Activated CD4-positive, alpha-beta T cell treated with anti-CD3 and anti-CD28 coated beads, Interleukin-2, amount 50 U/mL, for 48 hours (primary cell): ENCODE measurements at regions not wholly inside any gene's neighbourhood (a gene's known extent, or its start where the extent isn't known, plus 50 kb on each side); places are given as distances from the start of the nearest gene placed in this dataset.
"Not testable (repeated sequence)": the region's sequence is repeated elsewhere in the genome, so short reads cannot be mapped to it uniquely, and the experiment has no call there.

Experiments used
- DNase-seq, 2 experiments: peaks; one replicate each; pipeline ENCODE4 v3.0.0-alpha.2; 2020

DNA sequence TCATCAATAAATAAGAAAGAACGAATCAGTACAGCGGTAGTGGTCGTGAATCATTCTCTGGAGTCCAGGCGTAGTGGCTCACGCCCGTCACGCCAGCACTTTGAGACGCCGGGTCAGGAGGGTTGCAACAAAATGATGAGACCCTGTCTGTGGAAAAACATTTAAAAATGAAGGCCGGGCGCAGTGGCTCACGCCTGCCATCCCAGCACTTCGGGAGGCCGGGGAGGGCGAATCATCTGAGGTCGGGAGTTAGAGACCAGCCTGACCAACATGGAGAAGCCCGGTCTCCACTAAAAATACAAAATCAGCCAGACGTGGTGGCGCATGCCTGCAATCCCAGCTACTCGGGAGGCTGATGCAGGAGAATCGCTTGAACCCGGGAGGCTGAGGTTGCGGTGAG lies 111.8 kb upstream of the ANKRD30BL start:
- DNase-seq, result not testable (repeated sequence)

DNA sequence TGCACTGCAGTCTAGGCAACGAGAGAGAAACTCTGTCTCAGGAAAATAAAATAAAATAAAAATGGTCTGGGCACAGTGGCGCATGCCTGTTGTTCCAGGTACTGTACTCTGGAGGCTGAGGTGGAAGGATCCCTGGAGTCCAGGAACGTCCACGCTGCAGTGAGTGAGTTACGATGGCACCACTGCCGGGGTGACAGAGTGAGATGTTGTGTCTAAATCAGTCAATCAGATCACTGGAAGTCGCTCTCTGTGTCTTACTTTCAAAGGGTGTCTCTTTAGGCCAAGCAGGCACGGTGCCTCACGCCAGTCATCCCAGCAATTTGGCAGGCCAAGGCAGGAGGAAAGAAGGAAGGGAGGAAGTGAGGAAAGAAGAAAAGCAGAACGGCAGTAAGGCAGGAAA lies 112.2 kb upstream of the ANKRD30BL start:
- no peak for DNase-seq

GRCh38 chr2:132275396-132275795 lies 113.6 kb upstream of the ANKRD30BL start:
- DNase-seq, result no peak

GRCh38 chr2:132276571-132276981 lies 114.8 kb upstream of the ANKRD30BL start:
- DNase-seq, result no peak

GRCh38 chr2:132278267-132278666 lies 116.5 kb upstream of the ANKRD30BL start:
- DNase-seq, result no peak

- no peak for DNase-seq
Observed at GRCh38 chr2:132279344-132279743, 117.6 kb upstream of the ANKRD30BL start.

- DNase-seq, result no peak
Observed at GRCh38 chr2:132279930-132280615, 118.3 kb upstream of the ANKRD30BL start.

- no peak for DNase-seq
Observed at GRCh38 chr2:132280912-132281311, 119.2 kb upstream of the ANKRD30BL start.

GRCh38 chr2:132282104-132282503 lies 120.4 kb upstream of the ANKRD30BL start:
- not testable (repeated sequence) for DNase-seq

- no peak for DNase-seq
Observed at GRCh38 chr2:132282911-132283310, 121.2 kb upstream of the ANKRD30BL start.

GRCh38 chr2:132286289-132286911 lies 124.6 kb upstream of the ANKRD30BL start:
- not testable (repeated sequence) for DNase-seq

GRCh38 chr2:132287910-132288309 lies 126.2 kb upstream of the ANKRD30BL start:
- not testable (repeated sequence) for DNase-seq

- DNase-seq, result not testable (repeated sequence)
Observed at GRCh38 chr2:132289138-132289537, 127.4 kb upstream of the ANKRD30BL start.

DNA sequence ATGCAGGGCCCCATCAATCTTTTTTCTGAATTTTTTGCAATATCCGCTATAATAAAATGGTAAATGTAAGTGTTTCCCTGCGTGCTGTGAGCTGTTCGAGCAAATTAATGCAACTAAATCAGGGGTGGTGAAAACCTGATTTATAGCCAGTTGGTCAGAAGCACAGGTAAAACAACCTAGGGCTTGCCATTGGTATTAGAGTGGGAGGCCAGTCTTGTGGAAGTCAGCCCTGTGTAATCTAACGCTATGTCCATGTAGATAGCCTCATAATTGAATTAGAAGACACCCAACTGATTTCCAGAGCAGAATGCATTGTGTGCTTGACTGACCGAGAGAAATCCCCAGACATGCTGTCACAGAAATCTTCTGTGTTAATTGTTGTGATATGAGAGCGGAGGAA lies 126.8 kb upstream of the GPR39 start:
- not testable (repeated sequence) for DNase-seq

DNA sequence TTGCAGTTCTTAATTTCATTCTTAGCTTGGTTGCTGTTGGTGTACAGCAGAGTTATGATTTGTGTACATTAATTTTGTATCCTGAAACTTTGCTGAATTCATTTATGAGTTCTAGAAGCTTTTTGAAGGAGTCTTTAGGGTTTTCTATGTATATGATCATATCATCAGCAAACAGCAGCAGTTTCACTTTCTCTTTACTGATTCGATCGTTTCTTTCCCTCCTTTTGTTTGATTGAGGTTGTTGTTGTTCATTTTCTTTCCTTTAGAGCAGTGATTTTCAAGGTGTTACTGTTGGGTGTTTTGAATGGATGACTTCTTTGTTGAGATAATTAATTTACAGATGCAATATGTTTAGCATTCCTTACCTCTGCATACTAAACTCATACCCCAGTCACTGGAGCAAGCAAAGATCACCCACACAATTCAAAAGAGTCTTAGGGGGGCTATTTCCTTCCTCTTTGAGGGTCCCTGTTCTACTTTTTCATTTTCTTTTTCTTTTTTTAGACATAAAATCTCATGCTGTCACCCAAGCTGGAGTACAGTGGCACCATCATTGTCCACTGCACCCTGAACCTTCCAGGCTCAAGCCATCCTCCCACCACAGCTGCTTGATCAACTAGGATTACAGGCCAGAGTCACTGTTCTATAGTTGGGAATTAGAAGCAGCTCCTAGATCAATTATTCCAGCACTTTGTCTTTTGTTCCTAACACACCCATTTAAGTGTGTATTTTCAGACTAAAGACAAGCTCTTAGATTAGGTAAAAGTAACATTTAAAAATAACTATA lies 115.8 kb upstream of the GPR39 start:
- not testable (repeated sequence) for DNase-seq

DNA sequence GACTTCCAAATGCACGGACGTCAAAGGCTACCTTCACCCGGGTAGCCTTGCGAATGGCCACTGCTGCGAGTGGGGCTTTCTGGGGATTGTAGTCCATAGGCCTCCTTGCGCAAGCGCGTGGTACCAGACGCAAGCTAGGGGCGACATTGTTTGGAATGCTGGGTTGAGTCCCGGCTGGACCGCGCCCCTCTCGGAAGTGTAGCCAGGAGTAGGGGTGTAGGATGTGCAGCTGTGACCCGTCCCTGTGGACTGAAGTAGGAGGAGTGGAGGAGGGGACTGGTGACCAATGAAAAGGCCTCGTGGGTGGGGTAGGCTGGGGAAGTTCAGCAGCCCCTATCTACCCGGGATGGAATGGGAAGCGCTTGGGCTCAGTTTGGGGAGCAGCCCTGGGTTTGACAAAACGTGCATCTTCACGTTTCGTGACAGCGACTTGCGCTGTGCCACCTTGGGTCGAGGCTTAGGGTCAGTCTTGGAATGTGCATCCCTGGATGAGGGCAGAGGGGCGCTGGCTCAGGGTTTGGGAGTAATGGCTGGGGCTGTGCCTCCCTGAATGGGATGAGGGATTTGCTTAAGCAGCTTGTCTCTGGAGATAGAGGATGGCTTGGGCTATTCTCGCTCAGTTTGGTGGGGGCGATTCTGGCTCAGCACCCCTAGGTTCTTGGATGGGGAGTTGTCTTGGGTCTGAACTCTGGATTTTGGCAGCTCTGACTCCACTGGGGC lies 111.8 kb upstream of the GPR39 start:
- DNase-seq, result not testable (repeated sequence)

DNA sequence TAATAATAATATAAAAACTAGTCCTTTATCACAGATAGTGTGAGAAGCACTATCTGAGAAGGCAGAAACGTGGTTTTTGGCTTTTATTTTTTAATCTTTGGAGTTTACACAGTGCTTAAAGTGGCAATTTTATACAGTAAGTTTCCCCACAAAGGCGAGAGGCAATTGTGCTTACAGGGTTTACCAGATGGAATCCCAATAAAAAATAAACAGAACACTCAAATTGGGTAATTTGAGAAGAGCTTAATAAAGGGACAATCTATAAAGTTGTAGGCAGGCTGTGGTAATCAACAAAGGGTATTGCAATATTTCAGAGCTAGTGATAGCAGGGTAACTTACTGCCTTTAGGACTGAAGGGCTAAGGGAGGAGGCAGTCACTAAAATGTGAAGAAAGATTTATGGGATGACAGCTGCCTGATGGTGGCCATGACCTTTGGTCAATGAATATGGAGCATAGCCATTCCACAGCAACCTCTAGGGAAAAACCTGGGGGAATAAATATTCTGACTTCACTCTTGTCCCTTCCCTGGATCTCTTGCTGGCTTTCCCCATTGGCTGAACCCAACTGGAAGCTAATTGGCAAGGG lies 108.9 kb upstream of the GPR39 start:
- not testable (repeated sequence) for DNase-seq

GRCh38 chr2:132309203-132309602 lies 107.4 kb upstream of the GPR39 start:
- DNase-seq, result not testable (repeated sequence)

DNA sequence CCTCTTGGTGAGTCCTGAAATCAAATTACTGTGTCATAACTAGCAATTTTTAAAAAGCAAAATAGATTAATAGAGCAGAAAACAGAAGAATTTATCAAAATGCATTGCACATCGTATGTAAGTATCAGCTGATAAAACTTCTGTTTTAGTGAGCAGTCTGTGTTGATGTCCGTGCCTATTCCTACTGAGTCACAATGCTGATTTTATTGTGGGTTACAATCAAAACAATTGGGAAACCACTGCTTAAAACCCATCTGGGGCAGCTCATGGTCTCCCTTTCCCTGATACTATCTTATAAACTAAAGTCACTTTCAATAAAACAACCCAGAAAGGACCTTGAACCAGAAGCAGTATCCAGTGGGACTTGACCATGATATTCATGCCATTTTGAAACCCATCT lies 101.1 kb upstream of the GPR39 start:
- DNase-seq, result not testable (repeated sequence)

DNA sequence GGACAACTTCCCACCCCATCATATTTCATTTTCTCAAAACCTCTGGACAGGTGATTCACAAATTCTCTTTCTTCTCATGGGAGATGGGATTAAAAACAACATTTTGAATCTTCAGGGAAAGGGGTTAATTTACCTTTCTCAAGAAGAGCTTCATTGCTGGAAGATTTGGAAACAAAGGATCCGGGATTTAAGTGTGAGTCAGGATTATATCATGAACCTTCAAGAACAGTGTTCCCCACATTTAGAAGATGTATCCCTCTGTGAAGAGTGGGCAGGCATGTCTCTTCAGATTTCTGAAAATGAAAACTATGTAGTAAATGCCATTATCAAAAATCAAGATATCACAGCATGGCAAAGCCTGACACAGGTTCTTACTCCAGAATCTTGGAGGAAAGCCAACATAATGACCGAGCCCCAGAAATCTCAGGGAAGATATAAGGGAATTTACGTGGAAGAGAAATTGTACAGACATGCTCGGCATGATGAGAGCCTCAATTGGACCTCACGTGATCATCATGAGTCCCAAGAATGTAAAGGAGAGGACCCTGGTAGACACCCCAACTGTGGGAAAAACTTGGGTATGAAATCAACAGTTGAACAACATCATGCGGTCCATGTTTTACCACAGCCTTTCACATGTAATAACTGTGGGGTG lies 99.5 kb upstream of the GPR39 start:
- not testable (repeated sequence) for DNase-seq

DNA sequence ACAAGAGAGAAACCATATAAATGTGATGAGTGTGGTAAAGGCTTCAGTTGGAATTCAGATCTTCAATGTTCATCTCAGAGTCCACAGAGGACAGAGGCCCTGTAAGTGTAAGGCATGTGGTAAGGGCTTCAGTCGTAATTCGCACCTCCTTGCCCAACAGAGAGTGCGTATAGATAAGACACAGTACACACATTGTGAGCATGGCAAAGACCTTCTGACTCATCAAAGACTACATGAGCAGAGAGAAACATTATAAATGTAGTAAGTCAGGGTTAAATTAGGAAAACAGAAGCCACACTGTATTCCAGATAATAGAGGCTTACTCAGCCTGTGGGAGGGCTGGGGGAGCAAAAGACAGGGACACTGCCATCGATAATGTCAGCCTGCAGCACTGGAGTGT lies 98.1 kb upstream of the GPR39 start:
- DNase-seq, result not testable (repeated sequence)

- DNase-seq, result not testable (repeated sequence)
Observed at GRCh38 chr2:132324005-132324404, 92.6 kb upstream of the GPR39 start.
